ENCODE measurements at regions not wholly inside any gene's neighbourhood (a gene's known extent, or its start where the extent isn't known, plus 50 kb on each side); places are given as distances from the start of the nearest gene placed in this dataset.

- no peaks in the 10 kb centered on the region for H3K4me1 ChIP-seq (ENCODE audit: control insufficient read depth, insufficient read depth, low read length, poor library complexity, severe bottlenecking)
- H3K36me3 ChIP-seq (ENCODE audit: control insufficient read depth, insufficient read depth, low read length): no peaks in the 10 kb centered on the region
- no peak overlapping the region for H3K27ac ChIP-seq (ENCODE audit: insufficient read depth, low read length, poor library complexity, severe bottlenecking)
- DNase-seq: no peak
- H3K9me3 ChIP-seq (ENCODE audit: control insufficient read depth, low read length): no peaks in the 10 kb centered on the region
- H3K4me3 ChIP-seq (ENCODE audit: insufficient read depth, low read depth, low read length, poor library complexity, severe bottlenecking): no peak overlapping the region
- H3K27me3 ChIP-seq (replicated peaks; ENCODE audit: control insufficient read depth, insufficient read depth, low read length, poor library complexity, severe bottlenecking): no peaks in the 10 kb centered on the region
Measured at GRCh38 chr2:41597680-41598079, 450.1 kb upstream of the PKDCC start.

- Histone ChIP-seq H3K27ac (ENCODE audit: insufficient read depth, low read length, poor library complexity, severe bottlenecking) (no peak overlapping the region), H3K4me3 (ENCODE audit: insufficient read depth, low read depth, low read length, poor library complexity, severe bottlenecking) (no peak overlapping the region), H3K4me1 (ENCODE audit: control insufficient read depth, insufficient read depth, low read length, poor library complexity, severe bottlenecking) (no peaks in the 10 kb centered on the region), H3K27me3 (replicated peaks; ENCODE audit: control insufficient read depth, insufficient read depth, low read length, poor library complexity, severe bottlenecking) (no peaks in the 10 kb centered on the region), H3K36me3 (ENCODE audit: control insufficient read depth, insufficient read depth, low read length) (no peaks in the 10 kb centered on the region), H3K9me3 (ENCODE audit: control insufficient read depth, low read length) (no peaks in the 10 kb centered on the region)
- no peak for DNase-seq
Measured at GRCh38 chr2:41598161-41598894, 449.5 kb upstream of the PKDCC start.

GRCh38 chr2:41600460-41600859 is 447.4 kb upstream of the PKDCC start:
- H3K27me3 ChIP-seq (replicated peaks; ENCODE audit: control insufficient read depth, insufficient read depth, low read length, poor library complexity, severe bottlenecking): no peaks in the 10 kb centered on the region

GRCh38 chr2:41602341-41602740 is 445.5 kb upstream of the PKDCC start:
- no peaks in the 10 kb centered on the region for H3K36me3 ChIP-seq (ENCODE audit: control insufficient read depth, insufficient read depth, low read length)
- H3K4me1 ChIP-seq (ENCODE audit: control insufficient read depth, insufficient read depth, low read length, poor library complexity, severe bottlenecking): no peaks in the 10 kb centered on the region
- no peak for DNase-seq
- no peak overlapping the region for H3K27ac ChIP-seq (ENCODE audit: insufficient read depth, low read length, poor library complexity, severe bottlenecking)
- no peaks in the 10 kb centered on the region for H3K9me3 ChIP-seq (ENCODE audit: control insufficient read depth, low read length)
- H3K27me3 ChIP-seq (replicated peaks; ENCODE audit: control insufficient read depth, insufficient read depth, low read length, poor library complexity, severe bottlenecking): no peaks in the 10 kb centered on the region
- H3K4me3 ChIP-seq (ENCODE audit: insufficient read depth, low read depth, low read length, poor library complexity, severe bottlenecking): no peak overlapping the region

More at GRCh38 chr2:41600460-41600859, 447.4 kb upstream of the PKDCC start:
- no peaks in the 10 kb centered on the region for H3K36me3 ChIP-seq (ENCODE audit: control insufficient read depth, insufficient read depth, low read length)
- H3K9me3 ChIP-seq (ENCODE audit: control insufficient read depth, low read length): no peaks in the 10 kb centered on the region
- H3K4me1 ChIP-seq (ENCODE audit: control insufficient read depth, insufficient read depth, low read length, poor library complexity, severe bottlenecking): no peaks in the 10 kb centered on the region
- H3K27ac ChIP-seq (ENCODE audit: insufficient read depth, low read length, poor library complexity, severe bottlenecking): no peak overlapping the region
- DNase-seq: no peak
- H3K4me3 ChIP-seq (ENCODE audit: insufficient read depth, low read depth, low read length, poor library complexity, severe bottlenecking): no peak overlapping the region

- Histone ChIP-seq H3K4me3 (ENCODE audit: insufficient read depth, low read depth, low read length, poor library complexity, severe bottlenecking) (no peak overlapping the region), H3K27ac (ENCODE audit: insufficient read depth, low read length, poor library complexity, severe bottlenecking) (no peak overlapping the region), H3K27me3 (replicated peaks; ENCODE audit: control insufficient read depth, insufficient read depth, low read length, poor library complexity, severe bottlenecking) (no peaks in the 10 kb centered on the region), H3K4me1 (ENCODE audit: control insufficient read depth, insufficient read depth, low read length, poor library complexity, severe bottlenecking) (no peaks in the 10 kb centered on the region), H3K36me3 (ENCODE audit: control insufficient read depth, insufficient read depth, low read length) (no peaks in the 10 kb centered on the region), H3K9me3 (ENCODE audit: control insufficient read depth, low read length) (no peaks in the 10 kb centered on the region)
- DNase-seq: no peak
Measured at GRCh38 chr2:41605311-41605710, 442.5 kb upstream of the PKDCC start.

- H3K9me3 ChIP-seq (ENCODE audit: control insufficient read depth, low read length): no peaks in the 10 kb centered on the region
- H3K27ac ChIP-seq (ENCODE audit: insufficient read depth, low read length, poor library complexity, severe bottlenecking): no peak overlapping the region
- no peaks in the 10 kb centered on the region for H3K4me1 ChIP-seq (ENCODE audit: control insufficient read depth, insufficient read depth, low read length, poor library complexity, severe bottlenecking)
- H3K27me3 ChIP-seq (replicated peaks; ENCODE audit: control insufficient read depth, insufficient read depth, low read length, poor library complexity, severe bottlenecking): no peaks in the 10 kb centered on the region
- no peaks in the 10 kb centered on the region for H3K36me3 ChIP-seq (ENCODE audit: control insufficient read depth, insufficient read depth, low read length)
- no peak for DNase-seq
- H3K4me3 ChIP-seq (ENCODE audit: insufficient read depth, low read depth, low read length, poor library complexity, severe bottlenecking): no peak overlapping the region
Measured at GRCh38 chr2:41605914-41606313, 441.9 kb upstream of the PKDCC start.

GRCh38 chr2:41610501-41611190 is 437.2 kb upstream of the PKDCC start:
- no peaks in the 10 kb centered on the region for H3K9me3 ChIP-seq (ENCODE audit: control insufficient read depth, low read length)
- H3K27me3 ChIP-seq (replicated peaks; ENCODE audit: control insufficient read depth, insufficient read depth, low read length, poor library complexity, severe bottlenecking): no peaks in the 10 kb centered on the region
- no peak overlapping the region for H3K4me3 ChIP-seq (ENCODE audit: insufficient read depth, low read depth, low read length, poor library complexity, severe bottlenecking)
- H3K27ac ChIP-seq (ENCODE audit: insufficient read depth, low read length, poor library complexity, severe bottlenecking): no peak overlapping the region
- no peaks in the 10 kb centered on the region for H3K36me3 ChIP-seq (ENCODE audit: control insufficient read depth, insufficient read depth, low read length)
- H3K4me1 ChIP-seq (ENCODE audit: control insufficient read depth, insufficient read depth, low read length, poor library complexity, severe bottlenecking): no peaks in the 10 kb centered on the region
- no peak for DNase-seq

- Histone ChIP-seq H3K4me1 (ENCODE audit: control insufficient read depth, insufficient read depth, low read length, poor library complexity, severe bottlenecking) (no peaks in the 10 kb centered on the region), H3K27me3 (replicated peaks; ENCODE audit: control insufficient read depth, insufficient read depth, low read length, poor library complexity, severe bottlenecking) (no peaks in the 10 kb centered on the region), H3K4me3 (ENCODE audit: insufficient read depth, low read depth, low read length, poor library complexity, severe bottlenecking) (no peak overlapping the region), H3K27ac (ENCODE audit: insufficient read depth, low read length, poor library complexity, severe bottlenecking) (no peak overlapping the region), H3K9me3 (ENCODE audit: control insufficient read depth, low read length) (no peaks in the 10 kb centered on the region), H3K36me3 (ENCODE audit: control insufficient read depth, insufficient read depth, low read length) (no peaks in the 10 kb centered on the region)
- DNase-seq: no peak
Measured at GRCh38 chr2:41618754-41619153, 429.1 kb upstream of the PKDCC start.

- no peaks in the 10 kb centered on the region for H3K4me1 ChIP-seq (ENCODE audit: control insufficient read depth, insufficient read depth, low read length, poor library complexity, severe bottlenecking)
- DNase-seq: no peak
- H3K27me3 ChIP-seq (replicated peaks; ENCODE audit: control insufficient read depth, insufficient read depth, low read length, poor library complexity, severe bottlenecking): no peaks in the 10 kb centered on the region
- no peaks in the 10 kb centered on the region for H3K36me3 ChIP-seq (ENCODE audit: control insufficient read depth, insufficient read depth, low read length)
- no peaks in the 10 kb centered on the region for H3K9me3 ChIP-seq (ENCODE audit: control insufficient read depth, low read length)
- no peak overlapping the region for H3K27ac ChIP-seq (ENCODE audit: insufficient read depth, low read length, poor library complexity, severe bottlenecking)
- no peak overlapping the region for H3K4me3 ChIP-seq (ENCODE audit: insufficient read depth, low read depth, low read length, poor library complexity, severe bottlenecking)
Measured at GRCh38 chr2:41621095-41621494, 426.7 kb upstream of the PKDCC start.

- H3K4me3 ChIP-seq (ENCODE audit: insufficient read depth, low read depth, low read length, poor library complexity, severe bottlenecking): no peak overlapping the region
- H3K4me1 ChIP-seq (ENCODE audit: control insufficient read depth, insufficient read depth, low read length, poor library complexity, severe bottlenecking): no peaks in the 10 kb centered on the region
- H3K27me3 ChIP-seq (replicated peaks; ENCODE audit: control insufficient read depth, insufficient read depth, low read length, poor library complexity, severe bottlenecking): no peaks in the 10 kb centered on the region
- no peak for DNase-seq
- no peaks in the 10 kb centered on the region for H3K9me3 ChIP-seq (ENCODE audit: control insufficient read depth, low read length)
- no peak overlapping the region for H3K27ac ChIP-seq (ENCODE audit: insufficient read depth, low read length, poor library complexity, severe bottlenecking)
- no peaks in the 10 kb centered on the region for H3K36me3 ChIP-seq (ENCODE audit: control insufficient read depth, insufficient read depth, low read length)
Measured at GRCh38 chr2:41621563-41621962, 426.3 kb upstream of the PKDCC start.

All from effector memory CD4-positive, alpha-beta T cell (primary cell).